H1 (cell line): ENCODE measurements at regions not wholly inside any gene's neighbourhood (a gene's known extent, or its start where the extent isn't known, plus 50 kb on each side); places are given as distances from the start of the nearest gene placed in this dataset.

Experiments used
- CTCF ChIA-PET: fragments of 300-600 bp; sonication (Branson Sonifier 250); formaldehyde crosslinking; loops from one replicate; lab custom pipeline; 2021; ENCODE audit not compliant: partially characterized antibody; lab: Charles Lee
- POLR2A ChIA-PET: fragments of 300-600 bp; sonication (Branson Sonifier 250); formaldehyde crosslinking; loops from one replicate; lab custom pipeline; 2021; ENCODE audit warnings: inconsistent platforms; ENCODE audit not compliant: partially characterized antibody; lab: Charles Lee
- DNase-seq, 2 experiments: peaks; one replicate each; pipeline versions ENCODE4 v3.0.0 to v3.0.0-alpha.2; 2010 to 2022; ENCODE audit warnings: low spot score in 2 of 2, low read depth in 1 of 2, mixed read lengths in 1 of 2
- FAIRE-seq: peaks from 2 replicates; lab custom pipeline; 2011; peaks lifted over from hg19 to GRCh38; lab: Jason Lieb, UNC
- H2AFZ ChIP-seq: 2 replicates; pipeline ENCODE4 v1.8.1; 2012; ENCODE audit warnings: low read length, inconsistent platforms
- H2AK5ac ChIP-seq: 2 replicates; pipeline ENCODE4 v1.6.1; 2013; ENCODE audit warnings: low read depth, low read length
- H2BK120ac ChIP-seq: replicated peaks from 2 replicates; pipeline ENCODE3; 2013; ENCODE audit warnings: low read depth, low read length, inconsistent platforms
- H2BK12ac ChIP-seq: 2 replicates; pipeline ENCODE4 v1.6.1; 2013; ENCODE audit warnings: low read depth, low read length
- H2BK15ac ChIP-seq: 2 replicates; pipeline ENCODE4 v1.6.1; 2013; ENCODE audit warnings: low read length
- H2BK20ac ChIP-seq: 2 replicates; pipeline ENCODE4 v1.6.1; 2013; ENCODE audit warnings: low read length
- H2BK5ac ChIP-seq: 2 replicates; pipeline ENCODE4 v1.6.1; 2013; ENCODE audit warnings: low read depth, low read length
- H3K14ac ChIP-seq: 2 replicates; pipeline ENCODE4 v1.6.1; 2013; ENCODE audit warnings: inconsistent platforms; ENCODE audit not compliant: insufficient read length
- H3K18ac ChIP-seq: 2 replicates; pipeline ENCODE4 v1.6.1; 2013; ENCODE audit warnings: low read length; ENCODE audit errors: extremely low read depth
- H3K23ac ChIP-seq: 2 replicates; pipeline ENCODE4 v1.6.1; 2013; ENCODE audit warnings: inconsistent platforms; ENCODE audit not compliant: insufficient read length
- H3K23me2 ChIP-seq: 2 replicates; pipeline ENCODE4 v1.6.1; 2013; ENCODE audit warnings: low read depth, low read length
- H3K27ac ChIP-seq: 2 replicates; pipeline ENCODE4 v1.6.1; 2011; ENCODE audit warnings: low read depth, low read length, inconsistent platforms
- H3K27me3 ChIP-seq, 4 experiments: replicated peaks in 1 of 4; 1 replicate in 1 of 4; 2 replicates in 3 of 4; pipeline versions ENCODE4 v1.6.1 to v1.8.1; 2011 to 2013; ENCODE audit warnings: low read length in 3 of 4, mild to moderate bottlenecking in 3 of 4, inconsistent platforms in 2 of 4, mixed read lengths in 2 of 4, moderate library complexity in 1 of 4; ENCODE audit not compliant: control insufficient read depth in 3 of 4, insufficient read depth in 3 of 4; ENCODE audit errors: extremely low read depth in 1 of 4
- H3K36me3 ChIP-seq, 4 experiments: 2 replicates each; pipeline versions ENCODE4 v1.6.1 to v1.8.1; 2011 to 2013; ENCODE audit warnings: mild to moderate bottlenecking in 4 of 4, low read length in 3 of 4, moderate library complexity in 2 of 4, control low read depth in 1 of 4, inconsistent platforms in 1 of 4; ENCODE audit not compliant: insufficient read depth in 4 of 4, control insufficient read depth in 2 of 4
- H3K4ac ChIP-seq: replicated peaks from 2 replicates; pipeline ENCODE3; 2013; ENCODE audit warnings: low read length, low read depth, mixed read lengths, inconsistent platforms; ENCODE audit not compliant: insufficient read length
- H3K4me1 ChIP-seq, 4 experiments: replicated peaks in 1 of 4; 1 replicate in 1 of 4; 2 replicates in 3 of 4; pipeline versions ENCODE4 v1.6.1 to v1.8.1; 2011 to 2013; ENCODE audit warnings: low read length in 3 of 4, inconsistent platforms in 2 of 4, mixed read lengths in 1 of 4; ENCODE audit not compliant: insufficient read depth in 4 of 4, control insufficient read depth in 3 of 4
- H3K4me2 ChIP-seq, 2 experiments: 2 replicates each; pipeline versions ENCODE4 v1.6.1 to v1.8.1; 2011 to 2013; ENCODE audit warnings: low read depth in 2 of 2, low read length in 2 of 2, control low read depth in 1 of 2, inconsistent platforms in 1 of 2, mild to moderate bottlenecking in 1 of 2; ENCODE audit not compliant: insufficient read depth in 1 of 2
- H3K4me3 ChIP-seq, 4 experiments: fragments of 200-600, 300-600 bp in 1 of 4; sonication (generic), shearing (Covaris generic), sonication (Bioruptor Twin) in 1 of 4; 2 replicates each; pipeline versions ENCODE4 v1.5.1 to v1.8.1; 2011 to 2016; ENCODE audit warnings: low read length in 4 of 4, low read depth in 3 of 4, control low read depth in 2 of 4, inconsistent platforms in 2 of 4, mild to moderate bottlenecking in 2 of 4, mixed read lengths in 1 of 4, moderate library complexity in 1 of 4; ENCODE audit not compliant: insufficient read depth in 2 of 4; ENCODE audit errors: extremely low read depth in 1 of 4
- H3K56ac ChIP-seq: replicated peaks from 2 replicates; pipeline ENCODE3; 2013; ENCODE audit warnings: low read depth, mild to moderate bottlenecking, mixed read lengths, low read length, inconsistent platforms; ENCODE audit not compliant: insufficient read length
- H3K79me1 ChIP-seq: 2 replicates; pipeline ENCODE4 v1.6.1; 2013; ENCODE audit warnings: low read depth, low read length, control low read depth
- H3K79me2 ChIP-seq, 2 experiments: 2 replicates each; pipeline versions ENCODE4 v1.6.1 to v1.8.1; 2012 to 2013; ENCODE audit warnings: low read length in 2 of 2, mild to moderate bottlenecking in 2 of 2, inconsistent platforms in 1 of 2; ENCODE audit not compliant: insufficient read depth in 2 of 2, control insufficient read depth in 1 of 2
- H3K9ac ChIP-seq, 4 experiments: replicated peaks in 1 of 4; 1 replicate in 1 of 4; 2 replicates in 3 of 4; pipeline versions ENCODE4 v1.6.1 to v1.8.1; 2011 to 2013; ENCODE audit warnings: low read depth in 3 of 4, low read length in 3 of 4, control low read depth in 2 of 4, mild to moderate bottlenecking in 2 of 4, moderate library complexity in 2 of 4, inconsistent platforms in 1 of 4; ENCODE audit errors: extremely low read depth in 1 of 4
- H3K9me3 ChIP-seq, 2 experiments: 2 replicates each; pipeline versions ENCODE4 v1.6.1 to v1.8.1; 2012 to 2013; ENCODE audit warnings: mild to moderate bottlenecking in 2 of 2, moderate library complexity in 2 of 2, control low read depth in 1 of 2, inconsistent platforms in 1 of 2, low read depth in 1 of 2, low read length in 1 of 2, mixed read lengths in 1 of 2; ENCODE audit not compliant: insufficient read depth in 2 of 2
- H4K20me1 ChIP-seq, 2 experiments: replicated peaks in 1 of 2; 2 replicates each; pipeline versions ENCODE3 to v1.8.1; 2011 to 2013; ENCODE audit warnings: inconsistent platforms in 2 of 2, low read length in 2 of 2, mild to moderate bottlenecking in 1 of 2; ENCODE audit not compliant: insufficient read depth in 2 of 2, control insufficient read depth in 1 of 2
- H4K5ac ChIP-seq: 2 replicates; pipeline ENCODE4 v1.6.1; 2013; ENCODE audit warnings: low read length, low read depth, mixed read lengths, inconsistent platforms; ENCODE audit not compliant: insufficient read length
- H4K8ac ChIP-seq: 2 replicates; pipeline ENCODE4 v1.8.0; 2013; ENCODE audit warnings: mild to moderate bottlenecking, moderate library complexity, low read length, inconsistent platforms; ENCODE audit not compliant: insufficient read depth; ENCODE audit errors: extremely low read depth
- H4K91ac ChIP-seq: replicated peaks from 2 replicates; pipeline ENCODE3; 2013; ENCODE audit warnings: low read length, mixed read lengths, inconsistent platforms; ENCODE audit not compliant: insufficient read length
- BACH1 ChIP-seq: IDR thresholded peaks from 2 replicates; pipeline ENCODE4 v1.6.1; 2012; ENCODE audit warnings: low read length, improper control_type of control experiment
- WGBS, 2 experiments: shearing (Covaris generic) in 1 of 2; methylation state at CpG; one replicate each; pipeline versions ENCODE4 v1.1.6 to v1.1.7; 2013 to 2015; ENCODE audit warnings: low lambda C conversion rate in 2 of 2, mixed read lengths in 2 of 2, inconsistent platforms in 1 of 2, low coverage in 1 of 2, missing lambda C conversion rate in 1 of 2; ENCODE audit not compliant: insufficient replicate concordance in 2 of 2, insufficient coverage in 1 of 2, insufficient read length in 1 of 2; ENCODE audit errors: extremely low coverage in 1 of 2, missing lambda C conversion rate in 1 of 2; 5-methylcytosine and 5-hydroxymethylcytosine counted together

- Histone ChIP-seq H2BK15ac (no peak overlapping the region), H3K4ac (no peak overlapping the region), H2BK120ac (no peak overlapping the region), H3K4me3 (no peak overlapping the region), H2BK12ac (no peak overlapping the region), H3K56ac (no peak overlapping the region), H4K8ac (no peak overlapping the region), H2BK5ac (no peak overlapping the region), H3K4me1 (no peaks in the 10 kb centered on the region), H3K27me3 (no peaks in the 10 kb centered on the region; a peak in 1 of 7 replicates), H4K5ac (no peak overlapping the region), H2BK20ac (no peak overlapping the region), H3K18ac (no peak overlapping the region), H3K23me2 (no peaks in the 10 kb centered on the region), H3K9ac (no peak overlapping the region), H3K79me2 (no peaks in the 10 kb centered on the region), H4K91ac (no peak overlapping the region), H2AFZ (no peak overlapping the region), H3K14ac (no peak overlapping the region), H3K79me1 (no peaks in the 10 kb centered on the region), H3K36me3 (no peaks in the 10 kb centered on the region), H3K23ac (no peak overlapping the region), H2AK5ac (no peak overlapping the region), H4K20me1 (peaks cover 0 to 1% of the 10 kb centered on the region in 2 experiments), H3K4me2 (no peak overlapping the region), H3K27ac (no peak overlapping the region), H3K9me3 (no peaks in the 10 kb centered on the region)
- DNase-seq (no peak), FAIRE-seq (no peak)
- ChIA-PET POLR2A (no interaction called here), CTCF (interaction anchor here (0.6 to 2.2 kb wide), 4 partner anchors 13 to 422 kb away, joined by 3 to 5 read pairs (median 3); no protein-coding TSS in a partner anchor)
- WGBS, 2 experiments: 88% methylated on average over 1 of the region's 1 CpG; no CpG with 5 or more reads in 1 of the 2 experiments
- TF ChIP-seq BACH1: no peak
Measured at GRCh38 chr10:130512936-130513335, 376.7 kb downstream of the GLRX3 start.
